K562 (cell line): ENCODE measurements at regions not wholly inside any gene's neighbourhood (a gene's known extent, or its start where the extent isn't known, plus 50 kb on each side); places are given as distances from the start of the nearest gene placed in this dataset.

Source experiments
- ATAC-seq: fragments of 200-7000 bp; cut with Tn5 transposase; 3 replicates; pipeline ENCODE4 v1.9.1; 2020; ENCODE audit warnings: moderate library complexity
- BruUV-seq: library from RNA; stranded (reverse); fragments of 400-500 nt; replicated peaks from 2 replicates; lab custom pipeline; 2021; lab: Mats Ljungman, UMichigan
- CTCF ChIA-PET: fragments of 300-600 bp; formaldehyde crosslinking; extraction: SDS; loops from one replicate; lab custom pipeline; 2021; ENCODE audit warnings: low intra/inter-chr PET ratio; lab: Yijun Ruan, JAX
- POLR2A ChIA-PET: fragments of 300-600, 350-650 bp; sonication (Branson Sonifier 250); formaldehyde crosslinking; extraction: SDS; loops from one replicate; lab custom pipeline; 2021; ENCODE audit warnings: antibody characterized with exemption, inconsistent platforms; lab: Yijun Ruan, JAX
- DNase-seq, 4 experiments: peaks; one replicate each; pipeline versions ENCODE4 v3.0.0 to v3.0.0-alpha.2; 2011 to 2018; ENCODE audit warnings: low spot score in 3 of 4, mixed read lengths in 3 of 4; ENCODE audit errors: extremely low read depth in 1 of 4
- FAIRE-seq: peaks from 2 replicates; lab custom pipeline; 2011; peaks lifted over from hg19 to GRCh38; lab: Jason Lieb, UNC
- H2AFZ ChIP-seq: 2 replicates; pipeline ENCODE4 v1.6.0; 2011; ENCODE audit warnings: low read depth, low read length, control low read depth, inconsistent platforms
- H3K27ac ChIP-seq: fragments of 200-600 bp; 3 replicates; pipeline ENCODE4 v1.8.0; 2011; ENCODE audit warnings: low read depth, mild to moderate bottlenecking, control low read depth, inconsistent platforms, low read length, moderate library complexity, mixed read lengths; ENCODE audit errors: extremely low read depth
- H3K27me3 ChIP-seq, 2 experiments: fragments of 300-600 bp in 1 of 2; 2 replicates in 1 of 2; 3 replicates in 1 of 2; pipeline versions ENCODE4 v1.6.0 to v1.8.0; 2011; ENCODE audit warnings: inconsistent platforms in 2 of 2, low read length in 2 of 2, mild to moderate bottlenecking in 1 of 2, mixed read lengths in 1 of 2, moderate library complexity in 1 of 2; ENCODE audit not compliant: control insufficient read depth in 2 of 2, insufficient read depth in 2 of 2
- H3K36me3 ChIP-seq: fragments of 300-600 bp; 3 replicates; pipeline ENCODE4 v1.8.0; 2011; ENCODE audit warnings: mild to moderate bottlenecking, low read length, inconsistent platforms; ENCODE audit not compliant: control insufficient read depth, insufficient read depth
- H3K4me1 ChIP-seq, 2 experiments: fragments of 200-600 bp in 1 of 2; replicated peaks in 1 of 2; 2 replicates in 1 of 2; 3 replicates in 1 of 2; pipeline versions ENCODE4 v1.5.1 to v1.8.0; 2011; ENCODE audit warnings: inconsistent platforms in 2 of 2, low read length in 2 of 2, mild to moderate bottlenecking in 1 of 2, mixed read lengths in 1 of 2, moderate library complexity in 1 of 2; ENCODE audit not compliant: control insufficient read depth in 2 of 2, insufficient read depth in 2 of 2
- H3K4me2 ChIP-seq: 2 replicates; pipeline ENCODE4 v1.6.1; 2011; ENCODE audit warnings: low read length, control low read depth, inconsistent platforms, mixed read lengths; ENCODE audit not compliant: insufficient read depth
- H3K4me3 ChIP-seq: fragments of 200-600 bp; sonication (generic), shearing (Covaris generic); 2 replicates; pipeline ENCODE4 v1.5.1; 2016; ENCODE audit warnings: control low read depth, inconsistent platforms
- H3K79me2 ChIP-seq: fragments of 200-600 bp; 3 replicates; pipeline ENCODE4 v1.8.0; 2011; ENCODE audit warnings: low read length, inconsistent platforms; ENCODE audit not compliant: control insufficient read depth, insufficient read depth
- H3K9ac ChIP-seq, 2 experiments: 2 replicates each; pipeline versions ENCODE4 v1.6.0 to v1.6.1; 2011; ENCODE audit warnings: low read depth in 2 of 2, low read length in 2 of 2, control low read depth in 1 of 2, inconsistent platforms in 1 of 2, mild to moderate bottlenecking in 1 of 2, mixed read lengths in 1 of 2; ENCODE audit not compliant: insufficient read depth in 1 of 2
- H3K9me1 ChIP-seq: one replicate; pipeline ENCODE4 v1.6.0; 2011; ENCODE audit warnings: inconsistent platforms, mild to moderate bottlenecking, low read length, moderate library complexity; ENCODE audit not compliant: control insufficient read depth, insufficient read depth
- H3K9me3 ChIP-seq: replicated peaks from 2 replicates; pipeline ENCODE4 v1.5.1; 2011; ENCODE audit warnings: low read depth, low read length, inconsistent platforms; ENCODE audit not compliant: control insufficient read depth, insufficient read depth
- H4K20me1 ChIP-seq: replicated peaks from 2 replicates; pipeline ENCODE4 v1.6.1; 2011; ENCODE audit warnings: low read length, inconsistent platforms, mixed read lengths; ENCODE audit not compliant: control insufficient read depth, insufficient read depth
- DPF2 ChIP-seq: fragments of 450-650 bp; IDR thresholded peaks from 2 replicates; pipeline ENCODE4 v1.6.1; 2016
- NFYB ChIP-seq: IDR thresholded peaks from 2 replicates; pipeline ENCODE4 v1.6.1; 2011; ENCODE audit warnings: mild to moderate bottlenecking, moderate library complexity; ENCODE audit not compliant: insufficient read length; ENCODE audit errors: extremely low read depth
- ZNF282 ChIP-seq: sonication (generic); formaldehyde crosslinking; IDR thresholded peaks from 2 replicates; pipeline ENCODE4 v1.8.1; 2023; ENCODE audit warnings: missing genetic modification reagents
- WGBS: fragments of 100-300 bp; shearing (Covaris generic); methylation state at CpG from one replicate; pipeline ENCODE4 v1.1.6; 2016; ENCODE audit warnings: low coverage, mixed read lengths; ENCODE audit not compliant: insufficient coverage; ENCODE audit errors: missing lambda C conversion rate; 5-methylcytosine and 5-hydroxymethylcytosine counted together
- in situ Hi-C: fragments of 300-500 bp; cut with MboI; formaldehyde crosslinking; loops from 4 replicates; pipeline ENCODE4 v1.15.0; 2018; ENCODE audit warnings: inconsistent platforms, mixed read lengths
- intact Hi-C: fragments of 100-400 bp; cut with micrococcal nuclease; formaldehyde crosslinking; loops from 2 replicates; pipeline ENCODE4 v1.14.2; 2022
- TF ChIP-seq, protein P1 (sequence below): fragments of 200-800 bp; sonication (Bioruptor generic); IDR thresholded peaks from 2 replicates; pipeline ENCODE4 v1.6.1; 2017; ENCODE audit warnings: missing genetic modification characterization, missing compliant biosample characterization
- TF ChIP-seq, protein P2 (sequence below): fragments of 450-650 bp; formaldehyde crosslinking; IDR thresholded peaks from 2 replicates; pipeline ENCODE4 v1.4.0; 2022; ENCODE audit warnings: missing genetic modification characterization
- TF ChIP-seq, protein P3 (sequence below): fragments of 450-650 bp; formaldehyde crosslinking; IDR thresholded peaks from 2 replicates; pipeline ENCODE4 v1.4.0; 2020; ENCODE audit warnings: mild to moderate bottlenecking, mixed read lengths
- TF ChIP-seq, protein P4 (sequence below): fragments of 250-450 bp; sonication (Bioruptor Pico); IDR thresholded peaks from 2 replicates; pipeline ENCODE4 v1.4.0; 2020

DNA sequence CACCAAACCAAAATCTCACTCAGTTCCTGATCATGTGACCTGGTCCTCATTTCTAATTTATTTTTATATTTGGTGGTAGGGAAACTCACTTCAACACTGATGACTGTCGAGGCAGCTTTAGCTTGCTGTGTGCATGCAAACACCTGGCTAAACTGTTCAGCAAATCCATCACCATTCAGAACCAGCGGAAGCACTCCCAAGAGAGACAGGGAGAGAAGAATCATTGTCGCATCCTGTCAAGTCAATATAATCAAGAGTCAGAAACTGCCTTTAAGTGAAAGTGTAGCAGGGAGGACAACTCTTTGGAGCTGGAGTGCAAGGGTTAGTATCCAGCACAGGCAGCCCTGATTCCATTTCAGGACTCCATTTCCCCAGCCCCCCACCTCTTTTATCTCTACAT lies 300.7 kb downstream of the XPNPEP1 start:
- Histone ChIP-seq H3K9me1 (no peaks in the 10 kb centered on the region), H3K4me2 (no peak overlapping the region), H2AFZ (no peak overlapping the region), H3K4me1 (no peaks in the 10 kb centered on the region), H4K20me1 (no peaks in the 10 kb centered on the region), H3K79me2 (no peaks in the 10 kb centered on the region), H3K36me3 (no peaks in the 10 kb centered on the region), H3K27me3 (no peaks in the 10 kb centered on the region), H3K9me3 (no peaks in the 10 kb centered on the region), H3K27ac (no peak overlapping the region), H3K9ac (no peak overlapping the region), H3K4me3 (no peak overlapping the region)
- ChIA-PET POLR2A (no interaction called here), CTCF (no interaction called here)
- TF ChIP-seq NFYB (no peak), ZNF282 (CRISPR knock-in tag) (no peak), DPF2 (no peak)
- TF ChIP-seq, protein P1, sequence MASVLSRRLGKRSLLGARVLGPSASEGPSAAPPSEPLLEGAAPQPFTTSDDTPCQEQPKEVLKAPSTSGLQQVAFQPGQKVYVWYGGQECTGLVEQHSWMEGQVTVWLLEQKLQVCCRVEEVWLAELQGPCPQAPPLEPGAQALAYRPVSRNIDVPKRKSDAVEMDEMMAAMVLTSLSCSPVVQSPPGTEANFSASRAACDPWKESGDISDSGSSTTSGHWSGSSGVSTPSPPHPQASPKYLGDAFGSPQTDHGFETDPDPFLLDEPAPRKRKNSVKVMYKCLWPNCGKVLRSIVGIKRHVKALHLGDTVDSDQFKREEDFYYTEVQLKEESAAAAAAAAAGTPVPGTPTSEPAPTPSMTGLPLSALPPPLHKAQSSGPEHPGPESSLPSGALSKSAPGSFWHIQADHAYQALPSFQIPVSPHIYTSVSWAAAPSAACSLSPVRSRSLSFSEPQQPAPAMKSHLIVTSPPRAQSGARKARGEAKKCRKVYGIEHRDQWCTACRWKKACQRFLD, result no peak
- TF ChIP-seq, protein P2, sequence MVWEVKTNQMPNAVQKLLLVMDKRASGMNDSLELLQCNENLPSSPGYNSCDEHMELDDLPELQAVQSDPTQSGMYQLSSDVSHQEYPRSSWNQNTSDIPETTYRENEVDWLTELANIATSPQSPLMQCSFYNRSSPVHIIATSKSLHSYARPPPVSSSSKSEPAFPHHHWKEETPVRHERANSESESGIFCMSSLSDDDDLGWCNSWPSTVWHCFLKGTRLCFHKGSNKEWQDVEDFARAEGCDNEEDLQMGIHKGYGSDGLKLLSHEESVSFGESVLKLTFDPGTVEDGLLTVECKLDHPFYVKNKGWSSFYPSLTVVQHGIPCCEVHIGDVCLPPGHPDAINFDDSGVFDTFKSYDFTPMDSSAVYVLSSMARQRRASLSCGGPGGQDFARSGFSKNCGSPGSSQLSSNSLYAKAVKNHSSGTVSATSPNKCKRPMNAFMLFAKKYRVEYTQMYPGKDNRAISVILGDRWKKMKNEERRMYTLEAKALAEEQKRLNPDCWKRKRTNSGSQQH, result no peak
- TF ChIP-seq, protein P3, sequence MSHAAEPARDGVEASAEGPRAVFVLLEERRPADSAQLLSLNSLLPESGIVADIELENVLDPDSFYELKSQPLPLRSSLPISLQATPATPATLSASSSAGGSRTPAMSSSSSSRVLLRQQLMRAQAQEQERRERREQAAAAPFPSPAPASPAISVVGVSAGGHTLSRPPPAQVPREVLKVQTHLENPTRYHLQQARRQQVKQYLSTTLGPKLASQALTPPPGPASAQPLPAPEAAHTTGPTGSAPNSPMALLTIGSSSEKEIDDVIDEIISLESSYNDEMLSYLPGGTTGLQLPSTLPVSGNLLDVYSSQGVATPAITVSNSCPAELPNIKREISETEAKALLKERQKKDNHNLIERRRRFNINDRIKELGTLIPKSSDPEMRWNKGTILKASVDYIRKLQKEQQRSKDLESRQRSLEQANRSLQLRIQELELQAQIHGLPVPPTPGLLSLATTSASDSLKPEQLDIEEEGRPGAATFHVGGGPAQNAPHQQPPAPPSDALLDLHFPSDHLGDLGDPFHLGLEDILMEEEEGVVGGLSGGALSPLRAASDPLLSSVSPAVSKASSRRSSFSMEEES (CRISPR knock-in tag), result peak; percentile 13; the same call in 1 of the 2 replicates
- TF ChIP-seq, protein P4, sequence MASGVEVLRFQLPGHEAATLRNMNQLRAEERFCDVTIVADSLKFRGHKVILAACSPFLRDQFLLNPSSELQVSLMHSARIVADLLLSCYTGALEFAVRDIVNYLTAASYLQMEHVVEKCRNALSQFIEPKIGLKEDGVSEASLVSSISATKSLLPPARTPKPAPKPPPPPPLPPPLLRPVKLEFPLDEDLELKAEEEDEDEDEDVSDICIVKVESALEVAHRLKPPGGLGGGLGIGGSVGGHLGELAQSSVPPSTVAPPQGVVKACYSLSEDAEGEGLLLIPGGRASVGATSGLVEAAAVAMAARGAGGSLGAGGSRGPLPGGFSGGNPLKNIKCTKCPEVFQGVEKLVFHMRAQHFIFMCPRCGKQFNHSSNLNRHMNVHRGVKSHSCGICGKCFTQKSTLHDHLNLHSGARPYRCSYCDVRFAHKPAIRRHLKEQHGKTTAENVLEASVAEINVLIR (CRISPR knock-in tag), result no peak
- in situ Hi-C loops, result no loop called here
- no peak for FAIRE-seq
- BruUV-seq, result no TSS peak
- intact Hi-C loops, result no loop called here
- no peak for ATAC-seq
- WGBS, result 0% methylated on average over 3 of the region's 3 CpGs
- no peak for DNase-seq
